ENCODE measurements at regions not wholly inside any gene's neighbourhood (a gene's known extent, or its start where the extent isn't known, plus 50 kb on each side); places are given as distances from the start of the nearest gene placed in this dataset.

DNA sequence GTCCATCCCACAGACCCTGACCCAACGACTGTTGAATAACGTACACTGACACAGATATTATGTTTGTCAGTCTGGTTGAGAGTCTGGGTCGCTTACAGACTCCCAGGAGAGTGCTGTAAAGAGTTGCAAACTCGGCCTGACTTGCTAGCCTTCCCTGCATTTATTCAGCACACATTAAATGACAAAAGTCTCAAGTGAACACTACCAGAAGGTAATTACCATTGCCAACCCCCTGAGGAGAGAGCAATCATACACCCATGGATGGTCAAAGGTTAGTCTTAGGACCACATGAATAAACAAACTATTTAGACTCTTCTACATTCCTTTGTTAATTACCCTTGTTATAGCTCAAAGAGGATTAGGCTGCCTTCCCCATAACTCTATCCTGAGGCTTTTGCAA, 1048.6 kb downstream of the PCDH17 start:
- Histone ChIP-seq H3K27me3 (replicated peaks; ENCODE audit: insufficient read depth, low read length) (no peaks in the 10 kb centered on the region), H3K79me2 (ENCODE audit: low read length) (no peaks in the 10 kb centered on the region), H3F3A (ENCODE audit: insufficient read depth, low read length) (no peaks in the 10 kb centered on the region), H3K4me1 (ENCODE audit: low read length) (no peaks in the 10 kb centered on the region), H4K20me1 (ENCODE audit: insufficient read depth, low read length) (no peaks in the 10 kb centered on the region), H3K9ac (ENCODE audit: low read length) (no peak overlapping the region), H3K4me2 (ENCODE audit: low read depth, low read length) (no peak overlapping the region), H3K9me3 (replicated peaks; ENCODE audit: insufficient read depth, low read length) (no peaks in the 10 kb centered on the region), H2AFZ (ENCODE audit: low read length) (no peak overlapping the region), H3K4me3 (ENCODE audit: low read length) (no peak overlapping the region), H3K9me2 (replicated peaks; ENCODE audit: insufficient read depth, low read length) (no peaks in the 10 kb centered on the region), H3K36me3 (replicated peaks; ENCODE audit: insufficient read depth, low read length) (no peaks in the 10 kb centered on the region), H3K27ac (ENCODE audit: low read length) (no peak overlapping the region)
- DNase-seq = no peak
- TF ChIP-seq EZH2 (optimal IDR thresholded peaks at IDR 0.05; ENCODE audit: low read depth, low read length) (no peak), EZH2phosphoT487 (IDR thresholded peaks at IDR 0.05; ENCODE audit: low read length) (no peak)
- TF ChIP-seq, protein P1, sequence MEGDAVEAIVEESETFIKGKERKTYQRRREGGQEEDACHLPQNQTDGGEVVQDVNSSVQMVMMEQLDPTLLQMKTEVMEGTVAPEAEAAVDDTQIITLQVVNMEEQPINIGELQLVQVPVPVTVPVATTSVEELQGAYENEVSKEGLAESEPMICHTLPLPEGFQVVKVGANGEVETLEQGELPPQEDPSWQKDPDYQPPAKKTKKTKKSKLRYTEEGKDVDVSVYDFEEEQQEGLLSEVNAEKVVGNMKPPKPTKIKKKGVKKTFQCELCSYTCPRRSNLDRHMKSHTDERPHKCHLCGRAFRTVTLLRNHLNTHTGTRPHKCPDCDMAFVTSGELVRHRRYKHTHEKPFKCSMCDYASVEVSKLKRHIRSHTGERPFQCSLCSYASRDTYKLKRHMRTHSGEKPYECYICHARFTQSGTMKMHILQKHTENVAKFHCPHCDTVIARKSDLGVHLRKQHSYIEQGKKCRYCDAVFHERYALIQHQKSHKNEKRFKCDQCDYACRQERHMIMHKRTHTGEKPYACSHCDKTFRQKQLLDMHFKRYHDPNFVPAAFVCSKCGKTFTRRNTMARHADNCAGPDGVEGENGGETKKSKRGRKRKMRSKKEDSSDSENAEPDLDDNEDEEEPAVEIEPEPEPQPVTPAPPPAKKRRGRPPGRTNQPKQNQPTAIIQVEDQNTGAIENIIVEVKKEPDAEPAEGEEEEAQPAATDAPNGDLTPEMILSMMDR (IDR thresholded peaks at IDR 0.05; ENCODE audit: low read length) = no peak

- no peak for DNase-seq
Measured at GRCh38 chr13:58682616-58683015, 1051.1 kb downstream of the PCDH17 start.

GRCh38 chr13:58687148-58687547, 1055.6 kb downstream of the PCDH17 start:
- H3K9me3 ChIP-seq (replicated peaks; ENCODE audit: insufficient read depth, low read length) = no peaks in the 10 kb centered on the region
- H3K79me2 ChIP-seq (ENCODE audit: low read length) = no peaks in the 10 kb centered on the region
- TF ChIP-seq EZH2 (optimal IDR thresholded peaks at IDR 0.05; ENCODE audit: low read depth, low read length) = no peak
- no peak overlapping the region for H3K9ac ChIP-seq (ENCODE audit: low read length)
- no peak overlapping the region for H3K4me3 ChIP-seq (ENCODE audit: low read length)
- no peak overlapping the region for H3K4me2 ChIP-seq (ENCODE audit: low read depth, low read length)
- no peaks in the 10 kb centered on the region for H3K36me3 ChIP-seq (replicated peaks; ENCODE audit: insufficient read depth, low read length)
- no peaks in the 10 kb centered on the region for H4K20me1 ChIP-seq (ENCODE audit: insufficient read depth, low read length)
- no peaks in the 10 kb centered on the region for H3K27me3 ChIP-seq (replicated peaks; ENCODE audit: insufficient read depth, low read length)
- no peak for DNase-seq
- H3K4me1 ChIP-seq (ENCODE audit: low read length) = no peaks in the 10 kb centered on the region
- H3F3A ChIP-seq (ENCODE audit: insufficient read depth, low read length) = no peaks in the 10 kb centered on the region
- no peak overlapping the region for H2AFZ ChIP-seq (ENCODE audit: low read length)
- H3K27ac ChIP-seq (ENCODE audit: low read length) = no peak overlapping the region
- no peaks in the 10 kb centered on the region for H3K9me2 ChIP-seq (replicated peaks; ENCODE audit: insufficient read depth, low read length)

More at GRCh38 chr13:58682616-58683015, 1051.1 kb downstream of the PCDH17 start:
- Histone ChIP-seq H3K9me3 (replicated peaks; ENCODE audit: insufficient read depth, low read length) (no peaks in the 10 kb centered on the region), H3K27me3 (replicated peaks; ENCODE audit: insufficient read depth, low read length) (no peaks in the 10 kb centered on the region), H3K4me1 (ENCODE audit: low read length) (no peaks in the 10 kb centered on the region), H3K36me3 (replicated peaks; ENCODE audit: insufficient read depth, low read length) (no peaks in the 10 kb centered on the region), H3K9ac (ENCODE audit: low read length) (no peak overlapping the region), H3K9me2 (replicated peaks; ENCODE audit: insufficient read depth, low read length) (no peaks in the 10 kb centered on the region), H3K4me2 (ENCODE audit: low read depth, low read length) (no peak overlapping the region), H4K20me1 (ENCODE audit: insufficient read depth, low read length) (no peaks in the 10 kb centered on the region), H2AFZ (ENCODE audit: low read length) (no peak overlapping the region), H3F3A (ENCODE audit: insufficient read depth, low read length) (no peaks in the 10 kb centered on the region), H3K79me2 (ENCODE audit: low read length) (no peaks in the 10 kb centered on the region), H3K4me3 (ENCODE audit: low read length) (no peak overlapping the region), H3K27ac (ENCODE audit: low read length) (no peak overlapping the region)
- no peak for TF ChIP-seq EZH2phosphoT487 (IDR thresholded peaks at IDR 0.05; ENCODE audit: low read length)
- TF ChIP-seq EZH2 (optimal IDR thresholded peaks at IDR 0.05; ENCODE audit: low read depth, low read length) = no peak
- TF ChIP-seq, protein P1 (IDR thresholded peaks at IDR 0.05; ENCODE audit: low read length) = no peak

GRCh38 chr13:58698531-58698930, 1067.0 kb downstream of the PCDH17 start:
- no peak overlapping the region for H3K4me3 ChIP-seq (ENCODE audit: low read length)
- no peak overlapping the region for H2AFZ ChIP-seq (ENCODE audit: low read length)
- no peaks in the 10 kb centered on the region for H4K20me1 ChIP-seq (ENCODE audit: insufficient read depth, low read length)
- no peaks in the 10 kb centered on the region for H3K9me3 ChIP-seq (replicated peaks; ENCODE audit: insufficient read depth, low read length)
- no peaks in the 10 kb centered on the region for H3K4me1 ChIP-seq (ENCODE audit: low read length)
- H3K27me3 ChIP-seq (replicated peaks; ENCODE audit: insufficient read depth, low read length) = no peaks in the 10 kb centered on the region
- H3K4me2 ChIP-seq (ENCODE audit: low read depth, low read length) = no peak overlapping the region
- no peak for DNase-seq
- TF ChIP-seq, protein P1 (IDR thresholded peaks at IDR 0.05; ENCODE audit: low read length) = no peak
- TF ChIP-seq EZH2phosphoT487 (IDR thresholded peaks at IDR 0.05; ENCODE audit: low read length) = no peak
- no peak for TF ChIP-seq EZH2 (optimal IDR thresholded peaks at IDR 0.05; ENCODE audit: low read depth, low read length)
- H3K79me2 ChIP-seq (ENCODE audit: low read length) = no peaks in the 10 kb centered on the region
- no peaks in the 10 kb centered on the region for H3F3A ChIP-seq (ENCODE audit: insufficient read depth, low read length)
- no peaks in the 10 kb centered on the region for H3K36me3 ChIP-seq (replicated peaks; ENCODE audit: insufficient read depth, low read length)
- no peaks in the 10 kb centered on the region for H3K9me2 ChIP-seq (replicated peaks; ENCODE audit: insufficient read depth, low read length)
- no peak overlapping the region for H3K9ac ChIP-seq (ENCODE audit: low read length)
- no peak overlapping the region for H3K27ac ChIP-seq (ENCODE audit: low read length)
